ENCODE measurements at regions not wholly inside any gene's neighbourhood (a gene's known extent, or its start where the extent isn't known, plus 50 kb on each side); places are given as distances from the start of the nearest gene placed in this dataset.

GRCh38 chr6:40896696-40897095 lies 142.3 kb downstream of the UNC5CL start:
- TF ChIP-seq CTCF (IDR thresholded peaks at IDR 0.05) (no peak), POLR2A (IDR thresholded peaks at IDR 0.05) (no peak)

Data from right lobe of liver (tissue), 4 donors.